ENCODE measurements at regions not wholly inside any gene's neighbourhood (a gene's known extent, or its start where the extent isn't known, plus 50 kb on each side); places are given as distances from the start of the nearest gene placed in this dataset.

GRCh38 chr12:5186715-5187114 is 143.0 kb downstream of the KCNA5 start:
- peaks cover 0 to 9% of the 10 kb centered on the region in 2 experiments for H3K36me3 ChIP-seq (replicated peaks in 1 of 2; ENCODE audit: control insufficient read depth in 1 of 2, insufficient read depth in 2 of 2, low read length in 1 of 2)
- H3K9me3 ChIP-seq = no peaks in the 10 kb centered on the region
- H3K27ac ChIP-seq (ENCODE audit: low read depth in 2 of 2, low read length in 1 of 2) = no peak overlapping the region
- H3K79me2 ChIP-seq (ENCODE audit: insufficient read depth) = no peaks in the 10 kb centered on the region
- H3K9me2 ChIP-seq = no peaks in the 10 kb centered on the region
- H2AFZ ChIP-seq (ENCODE audit: low read depth) = no peak overlapping the region
- H3K4me3 ChIP-seq (ENCODE audit: low read depth in 2 of 2, low read length in 1 of 2) = no peak overlapping the region
- no peaks in the 10 kb centered on the region for H3F3A ChIP-seq (replicated peaks; ENCODE audit: insufficient read depth)
- POLR2A ChIA-PET = no interaction called here
- no peak for DNase-seq
- CTCF ChIA-PET = no interaction called here
- H3K27me3 ChIP-seq (ENCODE audit: insufficient read depth) = no peaks in the 10 kb centered on the region
- 82% methylated on average over 4 of the region's 4 CpGs for WGBS (ENCODE audit: low lambda C conversion rate)
- TF ChIP-seq, protein P1, sequence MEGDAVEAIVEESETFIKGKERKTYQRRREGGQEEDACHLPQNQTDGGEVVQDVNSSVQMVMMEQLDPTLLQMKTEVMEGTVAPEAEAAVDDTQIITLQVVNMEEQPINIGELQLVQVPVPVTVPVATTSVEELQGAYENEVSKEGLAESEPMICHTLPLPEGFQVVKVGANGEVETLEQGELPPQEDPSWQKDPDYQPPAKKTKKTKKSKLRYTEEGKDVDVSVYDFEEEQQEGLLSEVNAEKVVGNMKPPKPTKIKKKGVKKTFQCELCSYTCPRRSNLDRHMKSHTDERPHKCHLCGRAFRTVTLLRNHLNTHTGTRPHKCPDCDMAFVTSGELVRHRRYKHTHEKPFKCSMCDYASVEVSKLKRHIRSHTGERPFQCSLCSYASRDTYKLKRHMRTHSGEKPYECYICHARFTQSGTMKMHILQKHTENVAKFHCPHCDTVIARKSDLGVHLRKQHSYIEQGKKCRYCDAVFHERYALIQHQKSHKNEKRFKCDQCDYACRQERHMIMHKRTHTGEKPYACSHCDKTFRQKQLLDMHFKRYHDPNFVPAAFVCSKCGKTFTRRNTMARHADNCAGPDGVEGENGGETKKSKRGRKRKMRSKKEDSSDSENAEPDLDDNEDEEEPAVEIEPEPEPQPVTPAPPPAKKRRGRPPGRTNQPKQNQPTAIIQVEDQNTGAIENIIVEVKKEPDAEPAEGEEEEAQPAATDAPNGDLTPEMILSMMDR (IDR thresholded peaks at IDR 0.05) = no peak
- TF ChIP-seq USF2 (IDR thresholded peaks at IDR 0.05; ENCODE audit: borderline replicate concordance, low read depth, low read length) = no peak
- no peak for TF ChIP-seq TAF1 (IDR thresholded peaks at IDR 0.05; ENCODE audit: borderline replicate concordance, low read depth, low read length)
- TF ChIP-seq GABPA (IDR thresholded peaks at IDR 0.05; ENCODE audit: low read depth) = no peak
- TF ChIP-seq POLR2AphosphoS5 (IDR thresholded peaks at IDR 0.05; ENCODE audit: low read depth, low read length) = no peak
- TF ChIP-seq NFIC (IDR thresholded peaks at IDR 0.05; ENCODE audit: borderline replicate concordance) = no peak
- no peak for TF ChIP-seq NRF1 (IDR thresholded peaks at IDR 0.05; ENCODE audit: low read depth, low read length)
- TF ChIP-seq USF1 (IDR thresholded peaks at IDR 0.05; ENCODE audit: borderline replicate concordance, low read depth) = no peak
- TF ChIP-seq EZH2phosphoT487 (IDR thresholded peaks at IDR 0.05; ENCODE audit: borderline replicate concordance, low read depth) = no peak
- TF ChIP-seq CHD2 (IDR thresholded peaks at IDR 0.05; ENCODE audit: low read length, partially characterized antibody) = no peak
- no peak for TF ChIP-seq JUND (IDR thresholded peaks at IDR 0.05)
- TF ChIP-seq SIN3A (IDR thresholded peaks at IDR 0.05; ENCODE audit: borderline replicate concordance, low read depth, low read length) = no peak
- TF ChIP-seq FOXJ3 (CRISPR knock-in tag; IDR thresholded peaks at IDR 0.05) = no peak
- no peak for TF ChIP-seq MAX (IDR thresholded peaks at IDR 0.05; ENCODE audit: low read depth)
- TF ChIP-seq YY1 (IDR thresholded peaks at IDR 0.05; ENCODE audit: low read depth) = no peak
- no peak overlapping the region for H3K9ac ChIP-seq
- no peaks in the 10 kb centered on the region for H4K20me1 ChIP-seq (ENCODE audit: insufficient read depth)
- no peak overlapping the region for H3K4me2 ChIP-seq
- no peaks in the 10 kb centered on the region for H3K4me1 ChIP-seq (ENCODE audit: control insufficient read depth in 1 of 2, insufficient read depth in 2 of 2, low read depth in 1 of 2, low read length in 1 of 2)

GRCh38 chr12:5187136-5187535 is 143.5 kb downstream of the KCNA5 start:
- ChIA-PET CTCF (no interaction called here), POLR2A (no interaction called here)
- H2AFZ ChIP-seq (ENCODE audit: low read depth) = no peak overlapping the region
- H3K79me2 ChIP-seq (ENCODE audit: insufficient read depth) = no peaks in the 10 kb centered on the region
- TF ChIP-seq NFIC (IDR thresholded peaks at IDR 0.05; ENCODE audit: borderline replicate concordance) (no peak), USF2 (IDR thresholded peaks at IDR 0.05; ENCODE audit: borderline replicate concordance, low read depth, low read length) (no peak), FOXM1 (IDR thresholded peaks at IDR 0.05; ENCODE audit: low read depth) (no peak), YY1 (IDR thresholded peaks at IDR 0.05; ENCODE audit: low read depth) (no peak), SMC3 (IDR thresholded peaks at IDR 0.05; ENCODE audit: low read depth, low read length) (no peak), FOXJ3 (CRISPR knock-in tag; IDR thresholded peaks at IDR 0.05) (no peak), RFX5 (IDR thresholded peaks at IDR 0.05; ENCODE audit: low read length) (peak; percentile 42; the same call in 1 of the 2 replicates), FOSL2 (IDR thresholded peaks at IDR 0.05; ENCODE audit: borderline replicate concordance, low read depth) (no peak)
- TF ChIP-seq, protein P2, sequence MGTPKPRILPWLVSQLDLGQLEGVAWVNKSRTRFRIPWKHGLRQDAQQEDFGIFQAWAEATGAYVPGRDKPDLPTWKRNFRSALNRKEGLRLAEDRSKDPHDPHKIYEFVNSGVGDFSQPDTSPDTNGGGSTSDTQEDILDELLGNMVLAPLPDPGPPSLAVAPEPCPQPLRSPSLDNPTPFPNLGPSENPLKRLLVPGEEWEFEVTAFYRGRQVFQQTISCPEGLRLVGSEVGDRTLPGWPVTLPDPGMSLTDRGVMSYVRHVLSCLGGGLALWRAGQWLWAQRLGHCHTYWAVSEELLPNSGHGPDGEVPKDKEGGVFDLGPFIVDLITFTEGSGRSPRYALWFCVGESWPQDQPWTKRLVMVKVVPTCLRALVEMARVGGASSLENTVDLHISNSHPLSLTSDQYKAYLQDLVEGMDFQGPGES (IDR thresholded peaks at IDR 0.05; ENCODE audit: low read depth, low read length) = no peak
- H4K20me1 ChIP-seq (ENCODE audit: insufficient read depth) = no peaks in the 10 kb centered on the region
- no peaks in the 10 kb centered on the region for H3K4me1 ChIP-seq (ENCODE audit: control insufficient read depth in 1 of 2, insufficient read depth in 2 of 2, low read depth in 1 of 2, low read length in 1 of 2)
- no peak overlapping the region for H3K27ac ChIP-seq (ENCODE audit: low read depth in 2 of 2, low read length in 1 of 2)
- H3K4me2 ChIP-seq = no peak overlapping the region
- H3F3A ChIP-seq (replicated peaks; ENCODE audit: insufficient read depth) = no peaks in the 10 kb centered on the region
- H3K27me3 ChIP-seq (ENCODE audit: insufficient read depth) = no peaks in the 10 kb centered on the region
- H3K4me3 ChIP-seq (ENCODE audit: low read depth in 2 of 2, low read length in 1 of 2) = no peak overlapping the region
- DNase-seq = no peak
- H3K9me3 ChIP-seq = no peaks in the 10 kb centered on the region
- H3K9me2 ChIP-seq = no peaks in the 10 kb centered on the region
- no peak overlapping the region for H3K9ac ChIP-seq
- 93% methylated on average over 2 of the region's 2 CpGs for WGBS (ENCODE audit: low lambda C conversion rate)
- H3K36me3 ChIP-seq (replicated peaks in 1 of 2; ENCODE audit: control insufficient read depth in 1 of 2, insufficient read depth in 2 of 2, low read length in 1 of 2) = peaks cover 0 to 9% of the 10 kb centered on the region in 2 experiments
